Keratinocyte (primary cell): ENCODE measurements at regions not wholly inside any gene's neighbourhood (a gene's known extent, or its start where the extent isn't known, plus 50 kb on each side); places are given as distances from the start of the nearest gene placed in this dataset.
A peak's percentile ranks its signal among the peaks of the same experiment; 100 is the strongest.

Experiments used
- DNase-seq: peaks from one replicate; pipeline ENCODE4 v3.0.0-alpha.2; 2011; ENCODE audit warnings: low read depth, missing footprints, low spot score
- FAIRE-seq: peaks from 2 replicates; lab custom pipeline; 2011; peaks lifted over from hg19 to GRCh38; lab: Jason Lieb, UNC
- H2AFZ ChIP-seq: 2 replicates; pipeline ENCODE4 v1.6.0; 2012; ENCODE audit warnings: low read length, control low read depth, inconsistent platforms; ENCODE audit not compliant: control insufficient read depth
- H3K27ac ChIP-seq: 2 replicates; pipeline ENCODE4 v1.5.1; 2011; ENCODE audit warnings: low read length; ENCODE audit not compliant: control insufficient read depth, insufficient read depth
- H3K27me3 ChIP-seq: 3 replicates; pipeline ENCODE4 v1.6.0; 2011; ENCODE audit warnings: low read length; ENCODE audit not compliant: control insufficient read depth, insufficient read depth; ENCODE audit errors: extremely low read depth
- H3K36me3 ChIP-seq, 2 experiments: 2 replicates in 1 of 2; 3 replicates in 1 of 2; pipeline ENCODE4 v1.5.1; 2011; ENCODE audit warnings: low read length in 2 of 2, mild to moderate bottlenecking in 1 of 2; ENCODE audit not compliant: control insufficient read depth in 2 of 2, insufficient read depth in 2 of 2; ENCODE audit errors: extremely low read depth in 1 of 2
- H3K4me1 ChIP-seq: 3 replicates; pipeline ENCODE4 v1.5.1; 2011; ENCODE audit warnings: low read length; ENCODE audit not compliant: control insufficient read depth, insufficient read depth; ENCODE audit errors: extremely low read depth
- H3K4me2 ChIP-seq: 3 replicates; pipeline ENCODE4 v1.6.0; 2011; ENCODE audit warnings: low read depth, low read length; ENCODE audit not compliant: control insufficient read depth, insufficient read depth; ENCODE audit errors: extremely low read depth
- H3K4me3 ChIP-seq, 3 experiments: fragments of 200-600 bp in 1 of 3; sonication (generic) in 1 of 3; 2 replicates in 2 of 3; 3 replicates in 1 of 3; pipeline ENCODE4 v1.5.1; 2011 to 2016; ENCODE audit warnings: low read length in 3 of 3, mild to moderate bottlenecking in 3 of 3, control low read depth in 2 of 3, inconsistent platforms in 1 of 3, low read depth in 1 of 3, mixed read lengths in 1 of 3, mixed run types in 1 of 3, moderate library complexity in 1 of 3; ENCODE audit not compliant: control insufficient read depth in 2 of 3, insufficient read depth in 2 of 3; ENCODE audit errors: extremely low read depth in 1 of 3
- H3K79me2 ChIP-seq: 2 replicates; pipeline ENCODE4 v1.6.0; 2012; ENCODE audit warnings: low read length; ENCODE audit not compliant: control insufficient read depth, insufficient read depth
- H3K9ac ChIP-seq: 3 replicates; pipeline ENCODE4 v1.6.0; 2011; ENCODE audit warnings: low read length; ENCODE audit not compliant: control insufficient read depth, insufficient read depth; ENCODE audit errors: extremely low read depth
- H3K9me1 ChIP-seq: 3 replicates; pipeline ENCODE4 v1.6.0; 2011; ENCODE audit warnings: low read length; ENCODE audit not compliant: control insufficient read depth, insufficient read depth; ENCODE audit errors: extremely low read depth
- H3K9me3 ChIP-seq: 2 replicates; pipeline ENCODE4 v1.5.1; 2012; ENCODE audit warnings: low read depth, low read length; ENCODE audit not compliant: control insufficient read depth
- H4K20me1 ChIP-seq: 3 replicates; pipeline ENCODE4 v1.6.0; 2011; ENCODE audit warnings: low read length; ENCODE audit not compliant: control insufficient read depth, insufficient read depth; ENCODE audit errors: extremely low read depth
- EZH2 ChIP-seq: IDR thresholded peaks from one replicate; pipeline ENCODE4 v1.6.1; 2012; ENCODE audit warnings: inconsistent platforms, mild to moderate bottlenecking, low read length, moderate library complexity
- dilution Hi-C: fragments of 300-500 bp; cut with MboI; formaldehyde crosslinking; loops from one replicate; pipeline ENCODE4 v1.7.0; 2020; ENCODE audit warnings: low sequenced_read_pairs; ENCODE audit not compliant: extremely low pct_ligation_motif_present
- TF ChIP-seq, protein P1 (sequence below), 3 experiments: IDR thresholded peaks in 1 of 3; conservative IDR thresholded peaks in 1 of 3; optimal IDR thresholded peaks in 1 of 3; 2 replicates in 2 of 3; 3 replicates in 1 of 3; pipeline versions ENCODE3 to v1.5.1; 2011; ENCODE audit warnings: low read length in 3 of 3, mild to moderate bottlenecking in 3 of 3, moderate library complexity in 2 of 3, control low read depth in 1 of 3, inconsistent platforms in 1 of 3; ENCODE audit not compliant: insufficient read depth in 2 of 3; ENCODE audit errors: extremely low read depth in 1 of 3

- H2AFZ ChIP-seq, result no peak overlapping the region
- TF ChIP-seq EZH2, result no peak
- TF ChIP-seq, protein P1, sequence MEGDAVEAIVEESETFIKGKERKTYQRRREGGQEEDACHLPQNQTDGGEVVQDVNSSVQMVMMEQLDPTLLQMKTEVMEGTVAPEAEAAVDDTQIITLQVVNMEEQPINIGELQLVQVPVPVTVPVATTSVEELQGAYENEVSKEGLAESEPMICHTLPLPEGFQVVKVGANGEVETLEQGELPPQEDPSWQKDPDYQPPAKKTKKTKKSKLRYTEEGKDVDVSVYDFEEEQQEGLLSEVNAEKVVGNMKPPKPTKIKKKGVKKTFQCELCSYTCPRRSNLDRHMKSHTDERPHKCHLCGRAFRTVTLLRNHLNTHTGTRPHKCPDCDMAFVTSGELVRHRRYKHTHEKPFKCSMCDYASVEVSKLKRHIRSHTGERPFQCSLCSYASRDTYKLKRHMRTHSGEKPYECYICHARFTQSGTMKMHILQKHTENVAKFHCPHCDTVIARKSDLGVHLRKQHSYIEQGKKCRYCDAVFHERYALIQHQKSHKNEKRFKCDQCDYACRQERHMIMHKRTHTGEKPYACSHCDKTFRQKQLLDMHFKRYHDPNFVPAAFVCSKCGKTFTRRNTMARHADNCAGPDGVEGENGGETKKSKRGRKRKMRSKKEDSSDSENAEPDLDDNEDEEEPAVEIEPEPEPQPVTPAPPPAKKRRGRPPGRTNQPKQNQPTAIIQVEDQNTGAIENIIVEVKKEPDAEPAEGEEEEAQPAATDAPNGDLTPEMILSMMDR (optimal IDR thresholded peaks at IDR 0.05 in 1 of 3, IDR thresholded peaks at IDR 0.05 in 1 of 3, conservative IDR thresholded peaks at IDR 0.05 in 1 of 3; ENCODE audit: extremely low read depth in 1 of 3, insufficient read depth in 2 of 3, low read length in 3 of 3), result peak; percentile 17 to 42 (median 37)
- FAIRE-seq (no peak), DNase-seq (no peak)
- dilution Hi-C loops, result no loop called here
- no peaks in the 10 kb centered on the region for H3K36me3 ChIP-seq
- H3K9ac ChIP-seq, result no peak overlapping the region
- H3K27me3 ChIP-seq, result no peaks in the 10 kb centered on the region
- no peak overlapping the region for H3K4me2 ChIP-seq
- H3K9me3 ChIP-seq, result no peaks in the 10 kb centered on the region
- no peaks in the 10 kb centered on the region for H3K4me1 ChIP-seq
- H3K9me1 ChIP-seq, result no peaks in the 10 kb centered on the region
- H3K4me3 ChIP-seq, result no peak overlapping the region
- H4K20me1 ChIP-seq, result no peaks in the 10 kb centered on the region
- no peaks in the 10 kb centered on the region for H3K79me2 ChIP-seq
- no peak overlapping the region for H3K27ac ChIP-seq
Observed at GRCh38 chr4:23614284-23614892, 275.5 kb downstream of the PPARGC1A start.

DNA sequence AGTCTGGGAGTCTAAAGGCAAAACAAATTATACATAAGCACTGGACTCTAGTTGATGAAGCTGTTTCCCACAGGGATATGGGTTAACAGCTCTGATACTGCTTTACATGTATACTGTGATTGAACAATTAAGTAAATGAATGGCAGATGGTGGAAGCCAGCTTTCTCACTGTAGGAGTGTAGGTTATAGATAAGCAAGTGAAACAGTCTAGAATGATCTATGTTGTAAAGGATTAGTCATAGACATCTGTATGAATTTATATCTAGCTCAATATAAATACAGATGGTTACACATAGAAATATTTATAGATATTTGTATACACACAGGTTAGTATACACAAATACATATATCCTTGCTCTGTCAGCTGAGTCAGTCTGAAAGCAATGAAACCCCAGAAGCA is 276.1 kb downstream of the PPARGC1A start:
- H3K4me2 ChIP-seq, result no peak overlapping the region
- dilution Hi-C loops, result no loop called here
- DNase-seq (no peak), FAIRE-seq (no peak)
- TF ChIP-seq, protein P1 (optimal IDR thresholded peaks at IDR 0.05 in 1 of 3, IDR thresholded peaks at IDR 0.05 in 1 of 3, conservative IDR thresholded peaks at IDR 0.05 in 1 of 3; ENCODE audit: extremely low read depth in 1 of 3, insufficient read depth in 2 of 3, low read length in 3 of 3), result no peak
- TF ChIP-seq EZH2, result no peak
- H3K9me3 ChIP-seq, result no peaks in the 10 kb centered on the region
- no peaks in the 10 kb centered on the region for H3K27me3 ChIP-seq
- no peaks in the 10 kb centered on the region for H4K20me1 ChIP-seq
- no peak overlapping the region for H3K27ac ChIP-seq
- no peaks in the 10 kb centered on the region for H3K36me3 ChIP-seq
- H3K9ac ChIP-seq, result no peak overlapping the region
- H2AFZ ChIP-seq, result no peak overlapping the region
- no peaks in the 10 kb centered on the region for H3K79me2 ChIP-seq
- H3K9me1 ChIP-seq, result no peaks in the 10 kb centered on the region
- H3K4me1 ChIP-seq, result no peaks in the 10 kb centered on the region
- H3K4me3 ChIP-seq, result no peak overlapping the region
